Esophagus squamous epithelium (tissue), 4 donors: ENCODE measurements at regions not wholly inside any gene's neighbourhood (a gene's known extent, or its start where the extent isn't known, plus 50 kb on each side); places are given as distances from the start of the nearest gene placed in this dataset.

Experiments used
- CTCF ChIP-seq, 6 experiments: fragments of 450-650 bp in 4 of 6; fragments of 200-600 bp in 2 of 6; sonication (generic) in 2 of 6; IDR thresholded peaks; one replicate each; pipeline ENCODE4 v1.5.1; 2016 to 2019; ENCODE audit warnings: antibody characterized with exemption in 6 of 6, mild to moderate bottlenecking in 4 of 6, moderate library complexity in 4 of 6
- POLR2A ChIP-seq, 4 donors: fragments of 450-650 bp; IDR thresholded peaks; one replicate each; pipeline ENCODE4 v1.6.1; 2017; ENCODE audit warnings: antibody characterized with exemption in 4 of 4, mild to moderate bottlenecking in 4 of 4, moderate library complexity in 3 of 4

DNA sequence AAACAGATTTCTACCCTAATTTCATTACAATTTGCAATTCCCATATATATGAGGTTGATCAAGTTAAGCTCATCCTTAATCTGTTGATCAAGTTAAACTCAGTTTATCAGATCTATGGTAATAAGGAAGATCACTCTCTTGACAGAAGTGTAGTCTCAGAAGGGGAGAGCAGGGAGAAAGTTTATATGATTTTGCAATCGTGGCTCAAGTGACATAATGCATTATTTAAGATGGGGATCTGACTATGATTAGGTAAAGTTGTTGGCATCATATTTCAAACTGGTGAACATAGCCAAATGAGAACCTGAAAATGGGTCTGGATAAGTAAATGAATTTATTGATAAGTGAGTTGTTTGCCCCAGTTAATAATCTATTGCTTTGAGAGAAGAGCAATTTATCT lies 995.3 kb downstream of the OTOL1 start:
- TF ChIP-seq CTCF (IDR thresholded peaks at IDR 0.05) (no peak), POLR2A (IDR thresholded peaks at IDR 0.05) (no peak)
